HG03280 (cell line): ENCODE measurements at regions not wholly inside any gene's neighbourhood (a gene's known extent, or its start where the extent isn't known, plus 50 kb on each side); places are given as distances from the start of the nearest gene placed in this dataset.
"Not testable (repeated sequence)": the region's sequence is repeated elsewhere in the genome, so short reads cannot be mapped to it uniquely, and the experiment has no call there.

ENCODE experiments used
- ATAC-seq: cut with Tn5 transposase; IDR thresholded peaks from one replicate; pipeline ENCODE4 v1.9.1; 2021; ENCODE audit warnings: mild to moderate bottlenecking, moderate library complexity; ENCODE audit not compliant: unreplicated experiment

- no peak for ATAC-seq
Observed at GRCh38 chr5:117393125-117393524, 818.5 kb upstream of the SEMA6A start.

GRCh38 chr5:117380316-117380715 is 805.7 kb upstream of the SEMA6A start:
- ATAC-seq: no peak

- ATAC-seq: no peak
Observed at GRCh38 chr5:117379521-117379920, 804.9 kb upstream of the SEMA6A start.

GRCh38 chr5:117376748-117377147 is 802.1 kb upstream of the SEMA6A start:
- ATAC-seq: no peak

GRCh38 chr5:117359895-117360294 is 785.3 kb upstream of the SEMA6A start:
- ATAC-seq: no peak

- no peak for ATAC-seq
Observed at GRCh38 chr5:117357886-117358285, 783.3 kb upstream of the SEMA6A start.

GRCh38 chr5:117347280-117347679 is 772.7 kb upstream of the SEMA6A start:
- no peak for ATAC-seq

GRCh38 chr5:117343726-117344125 is 769.1 kb upstream of the SEMA6A start:
- not testable (repeated sequence) for ATAC-seq

- no peak for ATAC-seq
Observed at GRCh38 chr5:117337064-117337749, 762.6 kb upstream of the SEMA6A start.

GRCh38 chr5:117336208-117336607 is 761.6 kb upstream of the SEMA6A start:
- ATAC-seq: no peak

GRCh38 chr5:117333011-117333410 is 758.4 kb upstream of the SEMA6A start:
- ATAC-seq: no peak

GRCh38 chr5:117332341-117332740 is 757.7 kb upstream of the SEMA6A start:
- ATAC-seq: no peak

GRCh38 chr5:117327511-117327910 is 752.9 kb upstream of the SEMA6A start:
- ATAC-seq: no peak

GRCh38 chr5:117326997-117327396 is 752.4 kb upstream of the SEMA6A start:
- ATAC-seq: no peak

- ATAC-seq: no peak
Observed at GRCh38 chr5:117318528-117318927, 743.9 kb upstream of the SEMA6A start.

GRCh38 chr5:117315170-117315569 is 740.5 kb upstream of the SEMA6A start:
- ATAC-seq: no peak

- not testable (repeated sequence) for ATAC-seq
Observed at GRCh38 chr5:117304512-117305107, 730.0 kb upstream of the SEMA6A start.

GRCh38 chr5:117302949-117303348 is 728.3 kb upstream of the SEMA6A start:
- ATAC-seq: no peak

GRCh38 chr5:117302473-117302872 is 727.9 kb upstream of the SEMA6A start:
- ATAC-seq: no peak

GRCh38 chr5:117299936-117300328 is 725.3 kb upstream of the SEMA6A start:
- no peak for ATAC-seq

GRCh38 chr5:117299224-117299935 is 724.8 kb upstream of the SEMA6A start:
- no peak for ATAC-seq

- ATAC-seq: no peak
Observed at GRCh38 chr5:117296872-117297271, 722.2 kb upstream of the SEMA6A start.
